ENCODE measurements at regions not wholly inside any gene's neighbourhood (a gene's known extent, or its start where the extent isn't known, plus 50 kb on each side); places are given as distances from the start of the nearest gene placed in this dataset.

GRCh38 chr4:79083406-79084010, 144.3 kb upstream of the PAQR3 start:
- Mint-ChIP-seq H3K36me3 (ENCODE audit: low read depth) (peaks cover 4% of the 10 kb centered on the region), H3K9me3 (peaks cover 16% of the 10 kb centered on the region), H3K4me1 (peaks cover 5% of the 10 kb centered on the region), H3K27ac (no peak overlapping the region), H3K4me3 (no peak overlapping the region), H3K27me3 (ENCODE audit: low read depth) (no peaks in the 10 kb centered on the region)
- no peak for TF ChIP-seq CTCF (IDR thresholded peaks at IDR 0.05; ENCODE audit: unreplicated experiment in 3 of 3)

DNA sequence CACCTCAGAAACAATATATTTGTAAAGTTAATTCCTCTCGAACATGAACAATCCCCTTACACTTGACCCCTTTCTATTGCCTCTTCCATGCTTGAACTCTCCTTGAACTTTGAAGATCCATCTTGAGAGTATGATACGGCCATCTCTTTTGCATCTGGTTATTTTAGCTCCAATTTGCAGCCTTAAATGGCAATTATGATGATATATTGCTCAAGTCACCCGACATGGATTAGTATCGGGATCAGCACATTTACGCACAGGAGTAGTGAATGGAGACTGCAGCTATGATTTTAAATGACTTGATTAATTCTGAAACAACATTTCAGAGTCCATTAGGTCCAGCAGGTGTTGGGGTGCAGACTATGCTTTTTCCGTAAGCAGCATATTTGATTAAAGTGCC, 143.8 kb upstream of the PAQR3 start:
- no peaks in the 10 kb centered on the region for H3K27me3 Mint-ChIP-seq (ENCODE audit: low read depth)

DNA sequence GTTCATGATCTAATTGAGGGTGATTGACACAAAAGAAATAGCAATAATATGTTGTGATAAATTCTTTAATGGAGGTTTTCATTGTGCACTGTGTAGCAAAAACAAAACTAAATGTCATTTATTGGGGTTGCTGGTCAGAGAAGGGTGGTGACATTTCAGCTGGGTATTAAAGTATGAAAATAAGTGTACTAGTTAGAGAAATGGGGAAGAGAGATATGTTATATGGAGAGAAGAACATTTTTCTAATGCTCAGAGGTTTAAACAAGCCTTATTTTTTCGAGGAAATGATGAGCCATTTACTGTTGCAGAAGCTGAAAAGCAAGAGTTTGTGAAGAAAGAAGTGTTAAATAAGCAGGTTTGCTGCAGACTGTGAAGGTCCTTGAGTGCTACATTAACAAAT, 142.7 kb upstream of the PAQR3 start:
- no peak for TF ChIP-seq CTCF (IDR thresholded peaks at IDR 0.05; ENCODE audit: unreplicated experiment in 3 of 3)
- peaks cover 4% of the 10 kb centered on the region for H3K36me3 Mint-ChIP-seq (ENCODE audit: low read depth)
- peaks cover 25% of the 10 kb centered on the region for H3K9me3 Mint-ChIP-seq
- peaks cover 5% of the 10 kb centered on the region for H3K4me1 Mint-ChIP-seq
- no peak overlapping the region for H3K27ac Mint-ChIP-seq
- no peaks in the 10 kb centered on the region for H3K27me3 Mint-ChIP-seq (ENCODE audit: low read depth)
- H3K4me3 Mint-ChIP-seq, result no peak overlapping the region

More for the DNA sequence above, 143.8 kb upstream of the PAQR3 start:
- TF ChIP-seq CTCF (IDR thresholded peaks at IDR 0.05; ENCODE audit: unreplicated experiment in 3 of 3), result no peak
- Mint-ChIP-seq H3K4me3 (no peak overlapping the region), H3K27ac (no peak overlapping the region), H3K36me3 (ENCODE audit: low read depth) (peaks cover 4% of the 10 kb centered on the region), H3K9me3 (peaks cover 19% of the 10 kb centered on the region), H3K4me1 (peaks cover 5% of the 10 kb centered on the region)

DNA sequence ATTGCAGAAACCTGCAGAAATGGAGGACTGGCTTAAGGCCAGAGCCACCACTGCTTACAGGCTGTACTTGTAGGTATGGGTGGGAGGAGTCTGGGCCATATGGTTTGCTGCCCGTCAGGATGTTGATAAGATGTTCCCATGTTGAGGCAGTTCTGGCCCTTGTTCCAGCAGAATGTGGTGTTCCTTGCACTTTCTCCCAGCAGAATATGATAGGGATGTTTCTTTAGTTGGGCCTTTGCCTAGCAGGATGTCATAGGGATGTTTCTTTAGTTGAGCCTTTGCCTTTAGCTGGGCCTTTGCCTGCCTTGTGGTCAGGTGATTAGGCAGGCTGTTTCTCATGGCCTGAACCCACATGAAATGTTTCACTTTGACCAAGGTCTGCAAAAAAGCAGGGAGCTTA, 139.1 kb upstream of the PAQR3 start:
- H3K4me3 Mint-ChIP-seq, result no peak overlapping the region
- no peak overlapping the region for H3K27ac Mint-ChIP-seq
- peaks cover 4% of the 10 kb centered on the region for H3K36me3 Mint-ChIP-seq (ENCODE audit: low read depth)
- TF ChIP-seq CTCF (IDR thresholded peaks at IDR 0.05; ENCODE audit: unreplicated experiment in 3 of 3), result no peak
- H3K4me1 Mint-ChIP-seq, result peaks cover 3% of the 10 kb centered on the region
- peaks cover 44% of the 10 kb centered on the region for H3K9me3 Mint-ChIP-seq
- no peaks in the 10 kb centered on the region for H3K27me3 Mint-ChIP-seq (ENCODE audit: low read depth)

DNA sequence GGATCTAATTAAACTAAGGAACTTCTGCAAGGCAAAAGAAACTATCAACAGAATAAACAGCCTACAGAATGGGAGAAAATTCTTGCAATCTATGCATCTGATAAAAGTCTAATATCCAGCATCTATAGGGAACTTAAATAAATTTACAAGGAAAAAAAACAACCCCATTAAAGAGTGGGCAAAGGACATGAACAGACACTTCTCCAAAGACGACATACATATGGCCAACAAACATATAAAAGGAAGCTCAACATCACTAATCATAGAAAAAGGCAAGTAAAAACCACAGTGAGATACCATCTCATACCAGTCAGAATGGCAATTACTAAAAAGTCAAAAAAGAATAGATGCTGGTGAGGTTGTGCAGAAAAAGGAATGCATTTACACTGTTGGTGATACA, 134.8 kb upstream of the PAQR3 start:
- Mint-ChIP-seq H3K9me3 (peaks cover 40% of the 10 kb centered on the region), H3K4me3 (no peak overlapping the region), H3K36me3 (ENCODE audit: low read depth) (no peaks in the 10 kb centered on the region), H3K27ac (no peak overlapping the region), H3K27me3 (ENCODE audit: low read depth) (peaks cover 4% of the 10 kb centered on the region), H3K4me1 (no peaks in the 10 kb centered on the region)
- TF ChIP-seq CTCF (IDR thresholded peaks at IDR 0.05; ENCODE audit: unreplicated experiment in 3 of 3), result no peak

- Mint-ChIP-seq H3K4me3 (no peak overlapping the region), H3K27me3 (ENCODE audit: low read depth) (peaks cover 4% of the 10 kb centered on the region), H3K36me3 (ENCODE audit: low read depth) (no peaks in the 10 kb centered on the region), H3K27ac (no peak overlapping the region), H3K9me3 (peaks cover 40% of the 10 kb centered on the region), H3K4me1 (no peaks in the 10 kb centered on the region)
- TF ChIP-seq CTCF (IDR thresholded peaks at IDR 0.05; ENCODE audit: unreplicated experiment in 3 of 3), result no peak
Observed at GRCh38 chr4:79073471-79073870, 134.2 kb upstream of the PAQR3 start.
